Hematopoietic multipotent progenitor cell treated with erythropoietin and hydrocortisone succinate and interleukin-3 and kit ligand, for 6 days (in vitro differentiated cells): ENCODE measurements at regions not wholly inside any gene's neighbourhood (a gene's known extent, or its start where the extent isn't known, plus 50 kb on each side); places are given as distances from the start of the nearest gene placed in this dataset.

Source experiments
- DNase-seq: peaks from one replicate; pipeline ENCODE4 v3.0.0-alpha.2; 2015

GRCh38 chr2:9739531-9739964 is 103.7 kb upstream of the TAF1B start:
- peak; percentile 25 for DNase-seq

GRCh38 chr2:9740382-9741073 is 102.7 kb upstream of the TAF1B start:
- no peak for DNase-seq

GRCh38 chr2:9741110-9741509 is 102.2 kb upstream of the TAF1B start:
- no peak for DNase-seq

- no peak for DNase-seq
Measured at GRCh38 chr2:9742601-9743000, 100.7 kb upstream of the TAF1B start.

GRCh38 chr2:9744256-9745004 is 98.8 kb upstream of the TAF1B start:
- DNase-seq: no peak

- DNase-seq: no peak
Measured at GRCh38 chr2:9745153-9745899, 97.9 kb upstream of the TAF1B start.

- no peak for DNase-seq
Measured at GRCh38 chr2:9747396-9747795, 95.9 kb upstream of the TAF1B start.

- no peak for DNase-seq
Measured at GRCh38 chr2:9748577-9748976, 94.7 kb upstream of the TAF1B start.

GRCh38 chr2:9749546-9750223 is 93.6 kb upstream of the TAF1B start:
- no peak for DNase-seq

- DNase-seq: no peak
Measured at GRCh38 chr2:9750224-9751215, 92.8 kb upstream of the TAF1B start.

- no peak for DNase-seq
Measured at GRCh38 chr2:9751831-9752230, 91.4 kb upstream of the TAF1B start.

GRCh38 chr2:9752441-9753275 is 90.6 kb upstream of the TAF1B start:
- peak; percentile 28 for DNase-seq

GRCh38 chr2:9753276-9753600 is 90.0 kb upstream of the TAF1B start:
- DNase-seq: peak; percentile 65

- no peak for DNase-seq
Measured at GRCh38 chr2:9753665-9754531, 89.4 kb upstream of the TAF1B start.

GRCh38 chr2:9754532-9754887 is 88.8 kb upstream of the TAF1B start:
- no peak for DNase-seq

- no peak for DNase-seq
Measured at GRCh38 chr2:9755008-9755407, 88.3 kb upstream of the TAF1B start.

- no peak for DNase-seq
Measured at GRCh38 chr2:9755638-9756037, 87.6 kb upstream of the TAF1B start.

GRCh38 chr2:9756692-9757250 is 86.5 kb upstream of the TAF1B start:
- DNase-seq: no peak

- DNase-seq: no peak
Measured at GRCh38 chr2:9757501-9758264, 85.6 kb upstream of the TAF1B start.
